Spleen (tissue), 11 donors: ENCODE measurements at regions not wholly inside any gene's neighbourhood (a gene's known extent, or its start where the extent isn't known, plus 50 kb on each side); places are given as distances from the start of the nearest gene placed in this dataset.

Experiments used
- DNase-seq: peaks from one replicate; pipeline ENCODE4 v3.0.0-alpha.2; 2020
- H3K27ac ChIP-seq, 8 donors: fragments of 200-600 bp; sonication (generic) in 7 of 8; 1 replicate in 4 of 8; 2 replicates in 4 of 8; pipeline versions ENCODE4 v1.5.0 to v1.8.0; 2016 to 2021; ENCODE audit warnings: inconsistent platforms in 4 of 8, mild to moderate bottlenecking in 4 of 8, moderate library complexity in 1 of 8
- H3K27me3 ChIP-seq, 7 donors: fragments of 200-600 bp; sonication (generic) in 6 of 7; replicated peaks in 1 of 7; 1 replicate in 4 of 7; 2 replicates in 3 of 7; pipeline versions ENCODE4 v1.5.0 to v1.8.0; 2016 to 2021; ENCODE audit warnings: inconsistent platforms in 3 of 7, mild to moderate bottlenecking in 1 of 7
- H3K36me3 ChIP-seq, 6 donors: fragments of 200-600 bp; sonication (generic) in 5 of 6; 1 replicate in 4 of 6; 2 replicates in 2 of 6; pipeline versions ENCODE4 v1.5.0 to v1.8.0; 2016 to 2021; ENCODE audit warnings: inconsistent platforms in 2 of 6
- H3K4me1 ChIP-seq, 6 donors: fragments of 200-600 bp; sonication (generic) in 5 of 6; 1 replicate in 3 of 6; 2 replicates in 3 of 6; pipeline versions ENCODE4 v1.5.0 to v1.8.0; 2016 to 2021; ENCODE audit warnings: inconsistent platforms in 3 of 6
- H3K4me3 ChIP-seq, 8 donors: fragments of 200-600 bp; sonication (generic) in 7 of 8; 1 replicate in 4 of 8; 2 replicates in 4 of 8; pipeline versions ENCODE4 v1.5.0 to v1.8.0; 2016 to 2021; ENCODE audit warnings: inconsistent platforms in 4 of 8, mild to moderate bottlenecking in 4 of 8, moderate library complexity in 2 of 8
- H3K9me3 ChIP-seq, 8 donors: fragments of 200-600 bp; sonication (generic) in 7 of 8; 1 replicate in 4 of 8; 2 replicates in 4 of 8; pipeline versions ENCODE4 v1.5.0 to v1.8.0; 2016 to 2021; ENCODE audit warnings: inconsistent platforms in 4 of 8
- POLR2A ChIP-seq, 3 donors: fragments of 450-650 bp; IDR thresholded peaks; one replicate each; pipeline ENCODE4 v1.5.1; 2017; ENCODE audit warnings: antibody characterized with exemption in 3 of 3, mild to moderate bottlenecking in 1 of 3
- POLR2AphosphoS5 ChIP-seq, 3 donors: sonication (generic); formaldehyde crosslinking; IDR thresholded peaks; one replicate each; pipeline ENCODE4 v1.5.1; 2017; ENCODE audit warnings: antibody characterized with exemption in 3 of 3
- WGBS, 5 donors: extraction: QIAGEN DNeasy Blood & Tissue Kit in 3 of 5; methylation state at CpG; one replicate each; pipeline versions ENCODE4 v1.1.5 to v1.1.7; 2013 to 2018; 5-methylcytosine and 5-hydroxymethylcytosine counted together
- intact Hi-C: fragments of 100-400 bp; cut with DNase I; formaldehyde crosslinking; loops from one replicate; pipeline ENCODE4 v1.15.0; 2023; ENCODE audit warnings: low total_unique reads
- TF ChIP-seq, protein P1 (sequence below), 11 experiments: fragments of 200-600 bp in 7 of 11; fragments of 450-650 bp in 4 of 11; sonication (generic) in 4 of 11; IDR thresholded peaks in 8 of 11; conservative IDR thresholded peaks in 3 of 11; 1 replicate in 7 of 11; 2 replicates in 4 of 11; pipeline versions ENCODE4 v1.4.0 to v1.8.0; 2016 to 2021; ENCODE audit warnings: antibody characterized with exemption in 11 of 11, inconsistent platforms in 4 of 11, mild to moderate bottlenecking in 1 of 11
- donor health status: healthy with polysubstance abuse.
- donor health status: DM: no; HTN: no; CAD: no; lungs with moderate emphysema.
- donor health status: DM: no; HTN: no; CAD: no.
- donor health status: Bipolar disorder and iron deficiency.
- donor health status: healthy.
- donor health status: DM: no; HTN: no; CAD: no.
- donor health status: DM: yes; HTN: yes; CAD: no.

- H3K36me3 ChIP-seq, result no peaks in the 10 kb centered on the region
- TF ChIP-seq POLR2A (IDR thresholded peaks at IDR 0.05) (no peak), POLR2AphosphoS5 (IDR thresholded peaks at IDR 0.05) (no peak)
- TF ChIP-seq, protein P1, sequence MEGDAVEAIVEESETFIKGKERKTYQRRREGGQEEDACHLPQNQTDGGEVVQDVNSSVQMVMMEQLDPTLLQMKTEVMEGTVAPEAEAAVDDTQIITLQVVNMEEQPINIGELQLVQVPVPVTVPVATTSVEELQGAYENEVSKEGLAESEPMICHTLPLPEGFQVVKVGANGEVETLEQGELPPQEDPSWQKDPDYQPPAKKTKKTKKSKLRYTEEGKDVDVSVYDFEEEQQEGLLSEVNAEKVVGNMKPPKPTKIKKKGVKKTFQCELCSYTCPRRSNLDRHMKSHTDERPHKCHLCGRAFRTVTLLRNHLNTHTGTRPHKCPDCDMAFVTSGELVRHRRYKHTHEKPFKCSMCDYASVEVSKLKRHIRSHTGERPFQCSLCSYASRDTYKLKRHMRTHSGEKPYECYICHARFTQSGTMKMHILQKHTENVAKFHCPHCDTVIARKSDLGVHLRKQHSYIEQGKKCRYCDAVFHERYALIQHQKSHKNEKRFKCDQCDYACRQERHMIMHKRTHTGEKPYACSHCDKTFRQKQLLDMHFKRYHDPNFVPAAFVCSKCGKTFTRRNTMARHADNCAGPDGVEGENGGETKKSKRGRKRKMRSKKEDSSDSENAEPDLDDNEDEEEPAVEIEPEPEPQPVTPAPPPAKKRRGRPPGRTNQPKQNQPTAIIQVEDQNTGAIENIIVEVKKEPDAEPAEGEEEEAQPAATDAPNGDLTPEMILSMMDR (IDR thresholded peaks at IDR 0.05 in 8 of 11, conservative IDR thresholded peaks at IDR 0.05 in 3 of 11), result no peak
- no peaks in the 10 kb centered on the region for H3K4me1 ChIP-seq
- intact Hi-C loops, result no loop called here
- peaks cover 0 to 22% (median 10%) of the 10 kb centered on the region in 8 donors for H3K9me3 ChIP-seq
- no peak for DNase-seq
- no peak overlapping the region for H3K27ac ChIP-seq
- no peak overlapping the region for H3K4me3 ChIP-seq
- no peaks in the 10 kb centered on the region for H3K27me3 ChIP-seq
- WGBS, 5 donors, result 71 to 88% (median 77%) methylated on average over 3 of the region's 3 CpGs
Measured at GRCh38 chr7:69502358-69502757, 95.9 kb upstream of the AUTS2 start.

DNA sequence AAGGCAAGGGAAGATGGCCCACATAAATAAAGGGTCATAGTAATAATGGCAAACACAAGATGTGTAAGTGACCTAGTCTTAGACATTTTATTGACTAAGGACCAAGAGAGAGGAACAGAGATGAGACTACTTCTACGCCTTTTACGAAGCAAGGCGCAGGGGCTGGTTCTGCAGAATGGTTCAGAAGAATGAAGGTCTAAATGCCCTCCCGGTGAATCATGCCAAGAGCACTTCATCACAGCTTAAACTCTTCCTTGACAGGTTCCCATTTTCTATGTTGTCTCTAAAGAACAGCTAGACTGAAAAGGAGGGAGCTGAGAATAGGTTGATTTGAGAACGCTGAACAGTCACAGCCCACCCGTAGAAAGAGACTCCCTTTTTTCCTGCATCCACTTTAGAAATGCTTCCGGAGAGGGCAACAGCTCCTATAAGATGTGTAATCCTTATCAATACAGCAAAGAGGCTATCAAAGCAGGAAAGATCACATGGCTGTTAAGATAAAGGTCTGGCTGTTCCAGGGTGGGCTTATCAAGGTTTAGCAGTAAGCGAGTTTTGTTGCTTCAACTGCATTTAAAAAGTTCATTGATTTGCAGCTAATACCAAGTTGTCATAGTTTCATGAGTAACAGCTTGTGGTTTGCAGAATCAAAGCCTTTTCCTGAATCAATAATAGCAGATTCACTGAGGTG lies 93.4 kb upstream of the AUTS2 start:
- TF ChIP-seq, protein P1 (IDR thresholded peaks at IDR 0.05 in 8 of 11, conservative IDR thresholded peaks at IDR 0.05 in 3 of 11), result no peak
- TF ChIP-seq POLR2AphosphoS5 (IDR thresholded peaks at IDR 0.05), result no peak
- no peak for TF ChIP-seq POLR2A (IDR thresholded peaks at IDR 0.05)

GRCh38 chr7:69508736-69509135 lies 89.5 kb upstream of the AUTS2 start:
- Histone ChIP-seq H3K9me3 (peaks cover 0 to 6% (median 0%) of the 10 kb centered on the region in 8 donors), H3K36me3 (no peaks in the 10 kb centered on the region), H3K4me1 (no peaks in the 10 kb centered on the region), H3K27me3 (no peaks in the 10 kb centered on the region), H3K27ac (no peak overlapping the region), H3K4me3 (no peak overlapping the region)
- no peak for DNase-seq
- WGBS, 5 donors, result 83 to 100% (median 92%) methylated on average over 2 of the region's 2 CpGs
- TF ChIP-seq, protein P1 (IDR thresholded peaks at IDR 0.05 in 8 of 11, conservative IDR thresholded peaks at IDR 0.05 in 3 of 11), result no peak
- TF ChIP-seq POLR2AphosphoS5 (IDR thresholded peaks at IDR 0.05), result no peak
- TF ChIP-seq POLR2A (IDR thresholded peaks at IDR 0.05), result no peak
- intact Hi-C loops, result no loop called here

More for the DNA sequence above, 93.4 kb upstream of the AUTS2 start:
- Histone ChIP-seq H3K9me3 (peaks cover 0 to 9% (median under 1%) of the 10 kb centered on the region in 8 donors), H3K4me1 (no peaks in the 10 kb centered on the region), H3K4me3 (no peak overlapping the region), H3K36me3 (no peaks in the 10 kb centered on the region), H3K27me3 (no peaks in the 10 kb centered on the region), H3K27ac (no peak overlapping the region)
- WGBS, 5 donors, result 49 to 62% (median 56%) methylated on average over 8 of the region's 8 CpGs
- intact Hi-C loops, result no loop called here
- no peak for DNase-seq

DNA sequence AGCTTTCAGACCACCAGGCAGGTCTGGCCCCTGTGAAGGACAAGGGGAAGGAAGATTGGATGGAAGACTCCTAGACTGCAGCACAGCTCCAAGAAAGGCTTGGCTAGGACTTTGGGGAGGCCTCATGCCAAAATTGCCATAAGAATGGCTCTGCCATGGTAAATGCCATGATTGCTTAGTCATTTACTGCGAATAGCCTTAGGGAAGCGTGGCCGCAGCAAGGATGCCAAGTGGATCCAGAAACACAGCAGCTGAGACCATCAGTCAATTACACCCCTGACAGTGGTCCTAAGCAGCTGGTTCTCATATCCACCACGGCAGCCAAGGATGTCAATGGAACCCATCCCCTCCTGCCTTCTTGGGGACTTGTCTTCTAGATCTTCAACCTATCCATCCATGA lies 88.2 kb upstream of the AUTS2 start:
- H3K4me1 ChIP-seq, result no peaks in the 10 kb centered on the region
- 82 to 100% (median 90%) methylated on average over 4 of the region's 4 CpGs for WGBS, 5 donors
- H3K27me3 ChIP-seq, result no peaks in the 10 kb centered on the region
- no peak for DNase-seq
- no peak overlapping the region for H3K27ac ChIP-seq
- TF ChIP-seq POLR2A (IDR thresholded peaks at IDR 0.05), result no peak
- no peak for TF ChIP-seq POLR2AphosphoS5 (IDR thresholded peaks at IDR 0.05)
- TF ChIP-seq, protein P1 (IDR thresholded peaks at IDR 0.05 in 8 of 11, conservative IDR thresholded peaks at IDR 0.05 in 3 of 11), result no peak
- intact Hi-C loops, result no loop called here
- H3K9me3 ChIP-seq, result peaks cover 0 to 6% (median 0%) of the 10 kb centered on the region in 8 donors
- H3K4me3 ChIP-seq, result no peak overlapping the region
- H3K36me3 ChIP-seq, result no peaks in the 10 kb centered on the region
